Type B pancreatic cell (in vitro differentiated cells): ENCODE measurements at regions not wholly inside any gene's neighbourhood (a gene's known extent, or its start where the extent isn't known, plus 50 kb on each side); places are given as distances from the start of the nearest gene placed in this dataset.

ENCODE experiments used
- DNase-seq: peaks from one replicate; pipeline ENCODE4 v3.0.0; 2021; ENCODE audit warnings: mixed read lengths; ENCODE audit not compliant: unreplicated experiment; ENCODE audit errors: extremely low spot score
- H3K27ac Mint-ChIP-seq: 2 replicates; pipeline ENCODE4 v1.8.0; 2021; ENCODE audit warnings: mild to moderate bottlenecking, mixed read lengths
- H3K27me3 Mint-ChIP-seq: 2 replicates; pipeline ENCODE4 v1.8.0; 2021; ENCODE audit warnings: mixed read lengths
- H3K36me3 Mint-ChIP-seq: 2 replicates; pipeline ENCODE4 v1.8.0; 2021; ENCODE audit warnings: mixed read lengths
- H3K4me1 Mint-ChIP-seq: one replicate; pipeline ENCODE4 v1.8.0; 2021; ENCODE audit warnings: mixed read lengths; ENCODE audit not compliant: unreplicated experiment
- H3K4me3 Mint-ChIP-seq: 2 replicates; pipeline ENCODE4 v1.8.0; 2021; ENCODE audit warnings: mild to moderate bottlenecking, mixed read lengths
- H3K9me3 Mint-ChIP-seq: 2 replicates; pipeline ENCODE4 v1.8.0; 2021; ENCODE audit warnings: mixed read lengths
- CTCF ChIP-seq: fragments of 200-600 bp; sonication (generic); conservative IDR thresholded peaks from 2 replicates; pipeline ENCODE4 v1.5.0; 2021; ENCODE audit warnings: antibody characterized with exemption, mild to moderate bottlenecking

- Mint-ChIP-seq H3K4me1 (peaks cover 14% of the 10 kb centered on the region), H3K9me3 (peaks cover 8% of the 10 kb centered on the region), H3K27me3 (no peaks in the 10 kb centered on the region), H3K4me3 (no peak overlapping the region), H3K36me3 (peaks cover 3% of the 10 kb centered on the region), H3K27ac (no peak overlapping the region)
- no peak for DNase-seq
- no peak for TF ChIP-seq CTCF
Measured at GRCh38 chr10:29174389-29174788, 114.5 kb upstream of the LYZL1 start.

- Mint-ChIP-seq H3K27ac (no peak overlapping the region), H3K27me3 (peaks cover 3% of the 10 kb centered on the region), H3K4me3 (no peak overlapping the region)
Measured at GRCh38 chr10:29176845-29177832, 111.7 kb upstream of the LYZL1 start.

GRCh38 chr10:29181936-29182335 is 106.9 kb upstream of the LYZL1 start:
- no peak for DNase-seq
- Mint-ChIP-seq H3K36me3 (no peaks in the 10 kb centered on the region), H3K4me3 (no peak overlapping the region), H3K9me3 (no peaks in the 10 kb centered on the region), H3K4me1 (peaks cover 14% of the 10 kb centered on the region), H3K27me3 (peaks cover 3% of the 10 kb centered on the region), H3K27ac (no peak overlapping the region)
- no peak for TF ChIP-seq CTCF

More at GRCh38 chr10:29176845-29177832, 111.7 kb upstream of the LYZL1 start:
- Mint-ChIP-seq H3K9me3 (peaks cover 3% of the 10 kb centered on the region), H3K4me1 (peaks cover 14% of the 10 kb centered on the region), H3K36me3 (no peaks in the 10 kb centered on the region)
- TF ChIP-seq CTCF = no peak
- DNase-seq = no peak

- no peaks in the 10 kb centered on the region for H3K36me3 Mint-ChIP-seq
- peaks cover 4% of the 10 kb centered on the region for H3K4me1 Mint-ChIP-seq
- DNase-seq = no peak
- no peaks in the 10 kb centered on the region for H3K9me3 Mint-ChIP-seq
- no peak overlapping the region for H3K4me3 Mint-ChIP-seq
- no peak overlapping the region for H3K27ac Mint-ChIP-seq
- peaks cover 3% of the 10 kb centered on the region for H3K27me3 Mint-ChIP-seq
- no peak for TF ChIP-seq CTCF
Measured at GRCh38 chr10:29183301-29183945, 105.4 kb upstream of the LYZL1 start.

GRCh38 chr10:29184205-29185000 is 104.5 kb upstream of the LYZL1 start:
- DNase-seq = no peak
- no peak overlapping the region for H3K4me3 Mint-ChIP-seq
- no peaks in the 10 kb centered on the region for H3K9me3 Mint-ChIP-seq
- no peak overlapping the region for H3K27ac Mint-ChIP-seq
- peaks cover 3% of the 10 kb centered on the region for H3K27me3 Mint-ChIP-seq
- H3K36me3 Mint-ChIP-seq = no peaks in the 10 kb centered on the region
- H3K4me1 Mint-ChIP-seq = no peaks in the 10 kb centered on the region
- TF ChIP-seq CTCF = no peak
